Astrocyte of the spinal cord (primary cell): ENCODE measurements at regions not wholly inside any gene's neighbourhood (a gene's known extent, or its start where the extent isn't known, plus 50 kb on each side); places are given as distances from the start of the nearest gene placed in this dataset.

Experiments used
- DNase-seq: peaks from one replicate; pipeline ENCODE4 v3.0.0; 2011; ENCODE audit warnings: low read depth, low spot score
- H3K4me3 ChIP-seq: 2 replicates; pipeline ENCODE4 v1.5.1; 2011; ENCODE audit warnings: low read depth, mild to moderate bottlenecking, low read length, moderate library complexity
- CTCF ChIP-seq: IDR thresholded peaks from 2 replicates; pipeline ENCODE4 v1.5.1; 2012; ENCODE audit warnings: low read depth, mild to moderate bottlenecking, low read length, inconsistent platforms
- in situ Hi-C: cut with HindIII; loops from 2 replicates; pipeline ENCODE4 v1.10.0; 2017; ENCODE audit warnings: low sequenced_read_pairs

GRCh38 chr2:176745543-176746200 lies 466.9 kb upstream of the HNRNPA3 start:
- TF ChIP-seq CTCF, result no peak
- no peak for DNase-seq
- H3K4me3 ChIP-seq, result no peak overlapping the region
- in situ Hi-C loops, result no loop called here

DNA sequence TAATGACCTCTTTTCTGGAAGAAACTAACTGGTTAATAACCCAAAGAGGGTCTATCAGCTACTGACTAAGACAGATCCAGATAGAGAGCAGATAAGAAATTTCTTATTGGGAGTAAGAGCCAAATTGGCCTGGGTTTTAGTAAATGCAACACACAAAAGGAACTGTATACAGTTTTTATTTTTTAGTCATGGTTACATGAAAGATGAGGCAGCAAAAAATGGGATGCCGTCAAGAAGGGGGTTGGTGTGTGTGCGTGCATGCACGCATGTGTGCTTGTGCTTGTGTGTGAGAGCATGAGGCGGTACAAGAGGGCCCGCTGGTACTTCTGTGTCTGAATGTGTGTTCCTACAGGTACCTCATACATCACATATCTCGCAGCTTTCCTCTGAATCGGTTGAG lies 466.2 kb upstream of the HNRNPA3 start:
- in situ Hi-C loops, result no loop called here
- no peak overlapping the region for H3K4me3 ChIP-seq
- DNase-seq, result no peak
- TF ChIP-seq CTCF, result no peak

DNA sequence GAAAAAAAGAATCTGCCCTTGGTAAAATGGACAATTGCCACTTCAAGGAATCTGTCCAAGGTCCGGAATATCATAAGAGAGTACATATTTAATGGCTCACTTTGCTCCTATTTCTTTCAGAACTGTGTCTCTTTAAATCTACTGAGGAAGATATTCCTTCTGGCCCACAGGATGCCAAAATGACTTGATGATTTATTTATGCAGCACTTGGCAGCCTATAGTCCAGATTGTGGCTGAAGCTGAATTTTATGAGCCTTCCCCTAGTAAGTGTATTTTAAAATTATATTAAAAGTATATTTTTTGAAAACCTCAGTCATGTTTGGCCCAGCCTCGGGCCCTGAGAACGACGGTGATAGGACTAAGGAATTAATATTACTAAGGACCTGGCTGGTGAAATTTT lies 465.1 kb upstream of the HNRNPA3 start:
- in situ Hi-C loops, result no loop called here
- DNase-seq, result no peak
- no peak for TF ChIP-seq CTCF
- no peak overlapping the region for H3K4me3 ChIP-seq

DNA sequence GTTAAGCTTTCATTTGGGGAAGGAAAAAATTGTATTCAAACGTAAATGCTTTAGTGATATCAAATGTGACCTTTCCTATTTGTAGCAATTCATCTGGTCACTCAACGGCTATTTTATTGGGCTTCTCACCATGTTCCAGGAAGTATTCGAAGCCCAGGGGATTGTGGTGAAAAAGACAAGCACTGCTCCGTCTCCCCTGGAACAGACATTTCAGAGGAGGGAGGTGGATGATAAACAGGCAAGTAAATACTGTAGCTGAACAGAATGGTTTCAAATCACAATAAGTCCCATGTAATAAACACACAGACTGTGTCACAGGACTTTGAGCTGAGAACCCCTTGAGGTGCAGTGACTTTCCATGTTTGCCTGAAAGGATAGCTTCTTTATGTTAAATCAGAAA lies 464.7 kb upstream of the HNRNPA3 start:
- in situ Hi-C loops, result no loop called here
- no peak for DNase-seq
- TF ChIP-seq CTCF, result no peak
- no peak overlapping the region for H3K4me3 ChIP-seq

- H3K4me3 ChIP-seq, result no peak overlapping the region
- in situ Hi-C loops, result no loop called here
- no peak for TF ChIP-seq CTCF
These were observed 463.9 kb upstream of the HNRNPA3 start for GRCh38 chr2:176748662-176749061.

GRCh38 chr2:176751314-176752227 lies 461.0 kb upstream of the HNRNPA3 start:
- no peak for TF ChIP-seq CTCF
- no peak overlapping the region for H3K4me3 ChIP-seq
- in situ Hi-C loops, result no loop called here

More at GRCh38 chr2:176748662-176749061, 463.9 kb upstream of the HNRNPA3 start:
- no peak for DNase-seq

More at GRCh38 chr2:176751314-176752227, 461.0 kb upstream of the HNRNPA3 start:
- DNase-seq, result no peak
